Body of pancreas (tissue), 4 donors: ENCODE measurements at regions not wholly inside any gene's neighbourhood (a gene's known extent, or its start where the extent isn't known, plus 50 kb on each side); places are given as distances from the start of the nearest gene placed in this dataset.

Experiments
- ATAC-seq: fragments of 150-250 bp; one replicate; pipeline ENCODE4 v1.9.1; 2016
- DNase-seq, 4 donors: peaks; one replicate each; pipeline ENCODE4 v3.0.0-alpha.2; 2019
- H3K27ac ChIP-seq, 4 donors: fragments of 200-600 bp; sonication (generic); 1 replicate in 3 of 4; 2 replicates in 1 of 4; pipeline versions ENCODE4 v1.5.1 to v1.6.1; 2016 to 2019; ENCODE audit warnings: mild to moderate bottlenecking in 1 of 4, mixed read lengths in 1 of 4, moderate library complexity in 1 of 4
- H3K27me3 ChIP-seq, 2 donors: fragments of 200-600 bp; sonication (generic); one replicate each; pipeline ENCODE4 v1.6.0; 2016; ENCODE audit warnings: mild to moderate bottlenecking in 1 of 2
- H3K36me3 ChIP-seq, 2 donors: fragments of 200-600 bp; sonication (generic); replicated peaks in 1 of 2; 2 replicates each; pipeline ENCODE4 v1.5.1; 2016; ENCODE audit warnings: low read depth in 2 of 2; ENCODE audit not compliant: insufficient read depth in 1 of 2
- H3K4me1 ChIP-seq: fragments of 200-600 bp; sonication (generic); one replicate; pipeline ENCODE4 v1.6.0; 2016
- H3K4me3 ChIP-seq, 2 donors: fragments of 200-600 bp; sonication (generic); 1 replicate in 1 of 2; 2 replicates in 1 of 2; pipeline ENCODE4 v1.5.1; 2016 to 2019
- H3K9me3 ChIP-seq, 3 donors: fragments of 200-600 bp; sonication (generic); 1 replicate in 2 of 3; 2 replicates in 1 of 3; pipeline ENCODE4 v1.5.1; 2016
- POLR2A ChIP-seq, 3 donors: fragments of 450-650 bp; IDR thresholded peaks; one replicate each; pipeline ENCODE4 v1.6.1; 2016; ENCODE audit warnings: antibody characterized with exemption in 3 of 3, mild to moderate bottlenecking in 2 of 3
- WGBS, 2 donors: methylation state at CpG; one replicate each; pipeline ENCODE4 v1.1.5; 2017; 5-methylcytosine and 5-hydroxymethylcytosine counted together
- intact Hi-C: fragments of 100-400 bp; cut with DNase I; formaldehyde crosslinking; loops from one replicate; pipeline ENCODE4 v1.15.1; 2023
- TF ChIP-seq, protein P1 (sequence below), 7 experiments: fragments of 450-650 bp in 4 of 7; fragments of 200-600 bp in 3 of 7; sonication (generic) in 3 of 7; IDR thresholded peaks; one replicate each; pipeline ENCODE4 v1.5.1; 2016 to 2019; ENCODE audit warnings: antibody characterized with exemption in 7 of 7

GRCh38 chr4:81635739-81636138, 164.0 kb upstream of the RASGEF1B start:
- Histone ChIP-seq H3K9me3 (no peaks in the 10 kb centered on the region), H3K27me3 (no peaks in the 10 kb centered on the region), H3K36me3 (no peaks in the 10 kb centered on the region), H3K4me1 (peaks cover 13% of the 10 kb centered on the region), H3K27ac (peak overlapping the region in 2 of 4 donors; percentile 18 to 53), H3K4me3 (no peak overlapping the region)
- WGBS, 2 donors: 8 to 13% methylated on average over 6 of the region's 6 CpGs
- intact Hi-C loops: no loop called here
- ATAC-seq: peak; percentile 92
- peak; percentile 36 to 67 (median 57) for DNase-seq
- TF ChIP-seq, protein P1, sequence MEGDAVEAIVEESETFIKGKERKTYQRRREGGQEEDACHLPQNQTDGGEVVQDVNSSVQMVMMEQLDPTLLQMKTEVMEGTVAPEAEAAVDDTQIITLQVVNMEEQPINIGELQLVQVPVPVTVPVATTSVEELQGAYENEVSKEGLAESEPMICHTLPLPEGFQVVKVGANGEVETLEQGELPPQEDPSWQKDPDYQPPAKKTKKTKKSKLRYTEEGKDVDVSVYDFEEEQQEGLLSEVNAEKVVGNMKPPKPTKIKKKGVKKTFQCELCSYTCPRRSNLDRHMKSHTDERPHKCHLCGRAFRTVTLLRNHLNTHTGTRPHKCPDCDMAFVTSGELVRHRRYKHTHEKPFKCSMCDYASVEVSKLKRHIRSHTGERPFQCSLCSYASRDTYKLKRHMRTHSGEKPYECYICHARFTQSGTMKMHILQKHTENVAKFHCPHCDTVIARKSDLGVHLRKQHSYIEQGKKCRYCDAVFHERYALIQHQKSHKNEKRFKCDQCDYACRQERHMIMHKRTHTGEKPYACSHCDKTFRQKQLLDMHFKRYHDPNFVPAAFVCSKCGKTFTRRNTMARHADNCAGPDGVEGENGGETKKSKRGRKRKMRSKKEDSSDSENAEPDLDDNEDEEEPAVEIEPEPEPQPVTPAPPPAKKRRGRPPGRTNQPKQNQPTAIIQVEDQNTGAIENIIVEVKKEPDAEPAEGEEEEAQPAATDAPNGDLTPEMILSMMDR (IDR thresholded peaks at IDR 0.05): no peak
- peak in 1 of 3 donors; percentile 16 for TF ChIP-seq POLR2A (IDR thresholded peaks at IDR 0.05)

DNA sequence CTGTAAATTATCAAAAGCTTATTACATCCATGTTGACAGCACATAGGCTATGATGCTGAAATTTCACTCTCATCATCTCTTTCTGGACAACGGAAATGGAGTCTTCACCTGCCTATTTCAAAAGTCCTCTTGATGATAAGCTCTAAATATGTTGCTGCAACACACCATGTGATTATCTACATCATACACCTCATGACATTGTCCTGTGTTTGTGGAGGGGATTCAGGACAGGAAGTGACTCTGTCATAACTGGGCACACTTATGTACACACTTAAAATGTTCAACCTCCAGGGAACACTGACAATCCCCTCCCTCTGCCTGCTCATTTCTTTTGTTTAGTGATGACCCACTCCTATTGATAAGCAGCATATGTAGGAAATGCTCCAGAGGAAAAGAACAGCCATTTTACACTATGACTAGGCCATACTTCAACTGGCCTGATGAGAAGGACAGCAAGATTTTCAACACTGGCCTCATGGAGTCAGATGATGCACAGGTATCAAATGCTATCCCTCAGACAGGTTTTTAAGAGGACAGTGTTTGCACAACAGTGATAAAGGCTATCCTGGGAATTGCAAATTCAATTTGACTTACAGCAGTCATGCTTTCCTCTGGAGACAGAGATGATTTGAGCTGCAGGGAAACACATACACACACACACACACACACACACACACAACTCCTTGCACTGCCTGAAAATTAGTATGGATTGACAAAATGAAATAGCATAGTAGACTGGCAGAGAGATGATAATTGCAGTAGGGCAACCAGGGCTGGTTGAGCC, 163.3 kb upstream of the RASGEF1B start:
- intact Hi-C loops: no loop called here
- DNase-seq (no peak), ATAC-seq (no peak)
- Histone ChIP-seq H3K4me1 (peaks cover 13% of the 10 kb centered on the region), H3K4me3 (no peak overlapping the region), H3K36me3 (no peaks in the 10 kb centered on the region), H3K27me3 (no peaks in the 10 kb centered on the region), H3K27ac (no peak overlapping the region), H3K9me3 (no peaks in the 10 kb centered on the region)
- WGBS, 2 donors: 69 to 86% methylated on average over 1 of the region's 1 CpG
- TF ChIP-seq, protein P1 (IDR thresholded peaks at IDR 0.05): no peak
- no peak for TF ChIP-seq POLR2A (IDR thresholded peaks at IDR 0.05)

DNA sequence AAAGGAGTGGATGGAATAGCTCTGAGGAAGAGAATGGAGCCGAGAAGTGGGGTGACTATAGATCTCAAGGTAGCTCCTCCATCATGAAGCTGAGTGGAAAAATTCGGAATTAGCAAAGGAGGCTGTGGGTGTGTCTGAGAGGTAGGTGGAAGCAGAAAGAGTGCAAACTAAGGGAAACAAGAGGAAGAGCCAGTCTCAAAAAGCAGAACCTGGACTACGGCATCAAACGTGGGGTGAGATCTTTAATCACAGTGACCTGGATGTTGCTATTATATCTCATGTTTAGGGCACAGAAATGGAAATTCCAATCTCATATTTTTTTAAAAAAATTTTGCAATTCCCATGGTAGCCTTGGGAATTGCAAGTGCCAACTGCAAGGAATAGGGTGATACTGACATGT, 162.5 kb upstream of the RASGEF1B start:
- WGBS, 2 donors: 76 to 81% methylated on average over 4 of the region's 4 CpGs
- DNase-seq: no peak
- TF ChIP-seq, protein P1 (IDR thresholded peaks at IDR 0.05): no peak
- no peak for TF ChIP-seq POLR2A (IDR thresholded peaks at IDR 0.05)

GRCh38 chr4:81632581-81633299, 161.0 kb upstream of the RASGEF1B start:
- H3K4me3 ChIP-seq: no peak overlapping the region
- no peak for TF ChIP-seq POLR2A (IDR thresholded peaks at IDR 0.05)
- TF ChIP-seq, protein P1 (IDR thresholded peaks at IDR 0.05): no peak
- 61 to 62% methylated on average over 9 of the region's 9 CpGs for WGBS, 2 donors
- no peak overlapping the region for H3K27ac ChIP-seq
- H3K36me3 ChIP-seq: no peaks in the 10 kb centered on the region
- no peaks in the 10 kb centered on the region for H3K9me3 ChIP-seq
- peaks cover 13% of the 10 kb centered on the region for H3K4me1 ChIP-seq
- no peaks in the 10 kb centered on the region for H3K27me3 ChIP-seq
- no peak for ATAC-seq
- DNase-seq: no peak
- intact Hi-C loops: no loop called here

More for the DNA sequence above, 162.5 kb upstream of the RASGEF1B start:
- no peaks in the 10 kb centered on the region for H3K36me3 ChIP-seq
- H3K27ac ChIP-seq: no peak overlapping the region
- no peaks in the 10 kb centered on the region for H3K27me3 ChIP-seq
- peaks cover 13% of the 10 kb centered on the region for H3K4me1 ChIP-seq
- no peaks in the 10 kb centered on the region for H3K9me3 ChIP-seq
- intact Hi-C loops: no loop called here
- no peak overlapping the region for H3K4me3 ChIP-seq
- no peak for ATAC-seq
